DOHH2 (cell line): ENCODE measurements at regions not wholly inside any gene's neighbourhood (a gene's known extent, or its start where the extent isn't known, plus 50 kb on each side); places are given as distances from the start of the nearest gene placed in this dataset.

Experiments used
- CTCF ChIP-seq: fragments of 200-600 bp; sonication (generic); IDR thresholded peaks from one replicate; pipeline ENCODE4 v1.5.1; 2014; ENCODE audit warnings: antibody characterized with exemption, mild to moderate bottlenecking, low read depth, low read length; ENCODE audit not compliant: poor library complexity, severe bottlenecking
- EZH2phosphoT487 ChIP-seq: fragments of 200-600 bp; sonication (generic); IDR thresholded peaks from 2 replicates; pipeline ENCODE4 v1.6.1; 2017; ENCODE audit warnings: borderline replicate concordance, mild to moderate bottlenecking, antibody characterized with exemption, low read length, moderate library complexity, mixed read lengths

DNA sequence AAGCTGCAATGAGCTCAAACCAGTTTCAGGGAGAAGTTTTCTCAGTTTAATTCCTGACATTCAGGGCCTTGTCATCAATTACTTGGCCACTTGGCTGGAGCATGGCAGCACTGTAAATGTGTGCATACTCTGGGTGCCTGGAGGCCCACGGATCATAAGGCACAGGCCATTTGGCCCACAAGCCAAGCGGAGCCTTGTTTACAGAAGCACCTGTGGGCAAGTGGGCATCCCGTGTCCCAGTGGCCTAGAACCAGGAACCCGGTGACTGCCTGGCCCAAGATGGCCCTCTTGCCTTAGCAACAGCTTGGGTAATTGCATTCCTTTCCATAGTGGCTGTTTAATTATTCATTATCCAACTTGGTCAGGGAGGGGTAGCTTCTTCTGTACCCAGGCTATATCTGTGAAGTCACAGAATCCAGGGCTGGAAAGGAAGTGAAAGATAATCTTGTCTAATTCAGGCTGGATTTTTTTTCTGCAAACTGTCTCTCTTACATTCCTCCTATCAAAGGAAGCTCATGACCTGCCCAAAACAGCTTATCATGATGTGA is 426.4 kb upstream of the ZMIZ1 start:
- TF ChIP-seq CTCF (no peak), EZH2phosphoT487 (no peak)
